IPS-18a (cell line): ENCODE measurements at regions not wholly inside any gene's neighbourhood (a gene's known extent, or its start where the extent isn't known, plus 50 kb on each side); places are given as distances from the start of the nearest gene placed in this dataset.

ENCODE experiments used
- H3K27ac ChIP-seq: one replicate; pipeline ENCODE4 v1.5.1; 2013; ENCODE audit warnings: low read length
- H3K27me3 ChIP-seq: one replicate; pipeline ENCODE4 v1.6.1; 2013; ENCODE audit warnings: mild to moderate bottlenecking, low read length; ENCODE audit not compliant: control insufficient read depth, insufficient read depth
- H3K36me3 ChIP-seq: one replicate; pipeline ENCODE4 v1.6.1; 2013; ENCODE audit warnings: low read depth, low read length; ENCODE audit not compliant: control insufficient read depth
- H3K4me1 ChIP-seq: one replicate; pipeline ENCODE4 v1.6.1; 2013; ENCODE audit warnings: low read depth, low read length; ENCODE audit not compliant: control insufficient read depth
- H3K4me3 ChIP-seq: one replicate; pipeline ENCODE4 v1.5.1; 2013; ENCODE audit warnings: low read length
- H3K9ac ChIP-seq: one replicate; pipeline ENCODE4 v1.6.1; 2013; ENCODE audit warnings: mild to moderate bottlenecking, low read length, moderate library complexity
- H3K9me3 ChIP-seq: one replicate; pipeline ENCODE4 v1.6.1; 2013; ENCODE audit warnings: low read depth, low read length; ENCODE audit not compliant: control insufficient read depth

DNA sequence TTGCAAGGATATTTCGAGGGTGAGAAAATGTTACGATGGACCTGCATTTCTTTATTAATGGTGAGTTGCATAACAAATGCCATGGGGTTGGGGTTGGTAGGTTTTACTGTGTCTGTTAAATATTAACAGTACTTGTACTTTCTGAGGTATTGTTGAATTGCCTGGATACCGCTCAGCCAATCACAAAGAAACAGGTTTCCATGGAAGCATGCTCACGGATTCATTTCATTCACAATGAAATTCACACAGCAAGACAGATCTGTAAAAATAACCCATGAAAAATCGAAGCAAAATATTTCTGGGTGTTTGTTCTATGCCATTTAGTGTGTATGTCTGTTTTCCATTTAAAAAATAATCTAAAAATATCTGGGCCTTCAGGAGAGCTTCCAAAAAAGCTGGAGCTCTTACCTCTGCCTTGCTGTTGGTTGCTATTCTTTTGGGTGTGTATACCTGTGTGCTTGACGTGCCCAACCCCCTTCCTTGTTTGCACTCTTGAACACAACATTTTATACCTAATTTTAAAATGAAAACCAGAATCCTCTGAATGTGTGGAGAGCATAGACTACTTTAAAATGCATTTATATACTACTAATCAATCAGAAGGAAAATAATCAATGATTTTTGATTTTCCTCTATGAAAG lies 479.8 kb upstream of the TBL1XR1 start:
- Histone ChIP-seq H3K36me3 (no peaks in the 10 kb centered on the region), H3K4me3 (no peak overlapping the region), H3K9me3 (no peaks in the 10 kb centered on the region), H3K27me3 (no peaks in the 10 kb centered on the region), H3K27ac (no peak overlapping the region), H3K4me1 (peaks cover 10% of the 10 kb centered on the region), H3K9ac (no peak overlapping the region)

- H3K27me3 ChIP-seq: no peaks in the 10 kb centered on the region
- H3K9ac ChIP-seq: no peak overlapping the region
- no peak overlapping the region for H3K4me3 ChIP-seq
- H3K4me1 ChIP-seq: peaks cover 10% of the 10 kb centered on the region
- H3K9me3 ChIP-seq: no peaks in the 10 kb centered on the region
- H3K36me3 ChIP-seq: no peaks in the 10 kb centered on the region
- H3K27ac ChIP-seq: no peak overlapping the region
Observed at GRCh38 chr3:177679568-177680471, 482.5 kb upstream of the TBL1XR1 start.

DNA sequence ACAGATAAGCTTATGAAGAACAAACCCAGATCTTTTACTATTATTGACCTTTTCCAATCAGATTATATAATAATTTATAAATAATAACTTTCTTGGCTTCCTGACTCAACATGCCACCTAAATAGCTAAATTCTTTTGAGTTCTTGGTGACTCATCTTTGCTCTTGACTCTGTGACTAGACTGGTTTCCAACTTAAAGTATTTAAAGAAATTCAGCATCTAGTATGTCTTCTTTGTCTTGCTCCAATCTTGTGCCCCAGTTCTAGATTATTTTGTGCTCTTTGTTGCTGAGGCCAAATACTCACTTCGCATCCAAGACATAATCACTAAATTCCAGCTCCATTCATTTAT lies 483.2 kb upstream of the TBL1XR1 start:
- Histone ChIP-seq H3K27me3 (no peaks in the 10 kb centered on the region), H3K36me3 (no peaks in the 10 kb centered on the region), H3K4me1 (peaks cover 10% of the 10 kb centered on the region), H3K9me3 (no peaks in the 10 kb centered on the region), H3K4me3 (no peak overlapping the region), H3K9ac (no peak overlapping the region), H3K27ac (no peak overlapping the region)

GRCh38 chr3:177681156-177681555 lies 483.9 kb upstream of the TBL1XR1 start:
- Histone ChIP-seq H3K27ac (no peak overlapping the region), H3K4me1 (peaks cover 10% of the 10 kb centered on the region), H3K9me3 (no peaks in the 10 kb centered on the region), H3K36me3 (no peaks in the 10 kb centered on the region), H3K9ac (no peak overlapping the region), H3K4me3 (no peak overlapping the region), H3K27me3 (no peaks in the 10 kb centered on the region)

DNA sequence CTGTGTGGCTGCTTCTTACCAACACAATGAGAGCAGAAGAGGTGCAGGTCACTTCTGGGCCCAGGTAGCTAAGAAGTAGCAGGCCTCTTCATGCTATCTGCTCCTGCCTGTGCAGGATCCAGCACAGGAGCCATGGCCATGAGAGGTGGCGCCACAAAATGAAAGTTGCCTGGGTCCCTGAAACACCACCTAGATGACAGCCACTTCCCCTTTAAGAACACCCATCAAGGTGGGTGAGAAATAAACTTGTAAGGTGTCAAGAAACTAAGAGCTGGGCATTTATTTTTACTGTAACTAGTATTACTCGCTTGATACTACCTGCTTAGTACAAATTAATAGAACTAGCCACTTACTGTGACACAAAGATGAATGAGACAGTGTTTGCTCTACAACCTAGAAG lies 484.6 kb upstream of the TBL1XR1 start:
- Histone ChIP-seq H3K4me3 (no peak overlapping the region), H3K27ac (no peak overlapping the region)

DNA sequence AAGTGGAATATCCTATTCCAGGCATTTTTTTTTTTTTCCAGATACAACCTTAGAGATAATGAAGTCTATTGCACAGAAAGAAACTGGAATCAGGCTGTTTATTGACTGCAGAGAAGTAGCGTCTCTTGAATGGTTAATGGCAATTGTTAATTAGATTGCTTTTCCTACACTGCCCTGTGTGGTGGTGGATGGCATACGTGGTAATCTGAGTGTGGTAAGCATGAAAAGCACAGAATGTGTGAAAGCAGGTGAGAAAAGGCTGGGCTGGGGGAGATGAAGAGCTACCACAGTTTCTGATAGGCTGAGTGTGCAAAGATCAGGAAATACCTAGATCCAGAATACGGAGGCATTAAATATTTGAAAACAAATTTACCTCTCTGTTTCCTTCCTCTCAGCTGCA lies 486.3 kb upstream of the TBL1XR1 start:
- Histone ChIP-seq H3K9me3 (no peaks in the 10 kb centered on the region), H3K4me1 (no peaks in the 10 kb centered on the region), H3K27ac (no peak overlapping the region)

More for the DNA sequence above, 484.6 kb upstream of the TBL1XR1 start:
- Histone ChIP-seq H3K27me3 (no peaks in the 10 kb centered on the region), H3K9me3 (no peaks in the 10 kb centered on the region), H3K9ac (no peak overlapping the region), H3K4me1 (peaks cover 4% of the 10 kb centered on the region), H3K36me3 (no peaks in the 10 kb centered on the region)

GRCh38 chr3:177686671-177687070 lies 489.4 kb upstream of the TBL1XR1 start:
- H3K4me3 ChIP-seq: no peak overlapping the region
- no peak overlapping the region for H3K27ac ChIP-seq
- H3K4me1 ChIP-seq: no peaks in the 10 kb centered on the region
- no peaks in the 10 kb centered on the region for H3K9me3 ChIP-seq
- H3K27me3 ChIP-seq: no peaks in the 10 kb centered on the region
- no peaks in the 10 kb centered on the region for H3K36me3 ChIP-seq
- no peak overlapping the region for H3K9ac ChIP-seq

More for the DNA sequence above, 486.3 kb upstream of the TBL1XR1 start:
- Histone ChIP-seq H3K27me3 (no peaks in the 10 kb centered on the region), H3K36me3 (no peaks in the 10 kb centered on the region), H3K4me3 (no peak overlapping the region), H3K9ac (no peak overlapping the region)

DNA sequence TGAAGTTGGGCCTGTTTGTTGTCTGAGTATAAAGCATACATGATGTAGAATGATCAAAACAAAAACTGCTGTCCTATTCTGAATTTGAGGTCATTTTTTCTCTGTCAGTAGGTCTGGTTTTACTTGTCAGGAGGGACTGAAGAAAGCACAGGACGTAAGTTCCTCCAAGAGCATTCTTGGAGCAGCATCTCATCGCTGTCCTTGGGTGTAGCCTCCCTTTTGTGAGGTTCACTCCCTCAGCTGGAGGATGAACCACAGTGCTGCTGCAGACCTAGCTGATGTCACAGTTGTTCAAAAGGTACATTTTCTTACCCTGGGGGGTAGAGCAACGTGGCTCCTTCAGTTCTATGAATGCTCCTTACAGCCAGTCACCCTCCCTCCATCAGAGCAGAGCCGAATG lies 490.0 kb upstream of the TBL1XR1 start:
- no peaks in the 10 kb centered on the region for H3K27me3 ChIP-seq
- no peak overlapping the region for H3K27ac ChIP-seq
- H3K36me3 ChIP-seq: no peaks in the 10 kb centered on the region
- H3K4me3 ChIP-seq: no peak overlapping the region
- H3K9ac ChIP-seq: no peak overlapping the region
- no peaks in the 10 kb centered on the region for H3K4me1 ChIP-seq
- no peaks in the 10 kb centered on the region for H3K9me3 ChIP-seq

DNA sequence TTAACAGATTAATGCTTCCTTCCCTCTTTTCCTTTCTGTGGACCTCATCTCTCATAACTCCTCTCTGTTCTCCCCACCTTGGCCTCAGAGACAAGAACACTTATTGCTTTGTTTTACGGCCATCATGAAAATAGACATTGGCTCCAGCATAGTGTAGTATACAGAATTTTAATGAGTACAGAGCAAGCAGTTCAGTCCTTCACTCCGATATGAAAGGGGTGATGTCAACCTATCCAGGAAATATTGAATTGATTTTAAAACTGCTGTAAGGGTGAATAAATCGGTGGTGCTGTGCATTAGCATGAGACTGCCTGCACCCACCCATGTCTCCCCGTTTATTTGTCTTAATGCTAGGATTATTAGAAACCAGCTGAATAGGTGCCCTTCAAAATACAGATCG lies 490.9 kb upstream of the TBL1XR1 start:
- Histone ChIP-seq H3K9ac (no peak overlapping the region), H3K36me3 (no peaks in the 10 kb centered on the region), H3K9me3 (no peaks in the 10 kb centered on the region), H3K27me3 (no peaks in the 10 kb centered on the region), H3K27ac (no peak overlapping the region), H3K4me1 (no peaks in the 10 kb centered on the region), H3K4me3 (no peak overlapping the region)

- H3K9me3 ChIP-seq: no peaks in the 10 kb centered on the region
- no peak overlapping the region for H3K4me3 ChIP-seq
- no peak overlapping the region for H3K27ac ChIP-seq
- H3K4me1 ChIP-seq: peaks cover 7% of the 10 kb centered on the region
- no peaks in the 10 kb centered on the region for H3K36me3 ChIP-seq
- H3K27me3 ChIP-seq: no peaks in the 10 kb centered on the region
- H3K9ac ChIP-seq: no peak overlapping the region
Observed at GRCh38 chr3:177689077-177689476, 491.8 kb upstream of the TBL1XR1 start.

GRCh38 chr3:177689869-177690268 lies 492.6 kb upstream of the TBL1XR1 start:
- H3K9me3 ChIP-seq: no peaks in the 10 kb centered on the region
- no peak overlapping the region for H3K27ac ChIP-seq
- no peak overlapping the region for H3K4me3 ChIP-seq
- H3K27me3 ChIP-seq: no peaks in the 10 kb centered on the region
- H3K4me1 ChIP-seq: peaks cover 10% of the 10 kb centered on the region
- H3K9ac ChIP-seq: no peak overlapping the region
- no peaks in the 10 kb centered on the region for H3K36me3 ChIP-seq

DNA sequence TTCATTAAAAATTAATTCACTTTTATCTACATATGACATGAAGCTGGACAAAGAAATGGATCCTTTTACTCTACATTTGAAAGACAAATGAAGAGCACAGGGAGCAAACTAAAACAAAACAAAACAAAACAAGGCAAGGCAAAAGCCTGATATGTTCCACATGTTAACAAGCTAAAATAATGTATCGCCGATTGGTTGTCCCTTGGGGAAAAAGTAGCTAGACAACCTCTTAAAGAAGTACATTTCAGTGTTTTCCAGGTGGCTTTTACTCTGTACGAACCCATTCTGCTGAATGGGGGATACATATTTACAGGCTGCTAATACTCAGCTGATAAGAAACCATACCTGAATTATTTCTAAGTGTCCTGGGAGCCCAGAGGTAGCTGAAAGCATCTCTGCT lies 493.0 kb upstream of the TBL1XR1 start:
- Histone ChIP-seq H3K9ac (no peak overlapping the region), H3K36me3 (no peaks in the 10 kb centered on the region)

More for the DNA sequence above, 493.0 kb upstream of the TBL1XR1 start:
- no peaks in the 10 kb centered on the region for H3K27me3 ChIP-seq
- no peak overlapping the region for H3K4me3 ChIP-seq
- peaks cover 10% of the 10 kb centered on the region for H3K4me1 ChIP-seq
- no peaks in the 10 kb centered on the region for H3K9me3 ChIP-seq
- H3K27ac ChIP-seq: no peak overlapping the region
